H1 (cell line): ENCODE measurements at regions not wholly inside any gene's neighbourhood (a gene's known extent, or its start where the extent isn't known, plus 50 kb on each side); places are given as distances from the start of the nearest gene placed in this dataset.
"Not testable (repeated sequence)": the region's sequence is repeated elsewhere in the genome, so short reads cannot be mapped to it uniquely, and the experiment has no call there.

Experiments used
- CTCF ChIA-PET: fragments of 300-600 bp; sonication (Branson Sonifier 250); formaldehyde crosslinking; loops from one replicate; lab custom pipeline; 2021; ENCODE audit not compliant: partially characterized antibody; lab: Charles Lee
- POLR2A ChIA-PET: fragments of 300-600 bp; sonication (Branson Sonifier 250); formaldehyde crosslinking; loops from one replicate; lab custom pipeline; 2021; ENCODE audit warnings: inconsistent platforms; ENCODE audit not compliant: partially characterized antibody; lab: Charles Lee
- DNase-seq, 2 experiments: peaks; one replicate each; pipeline versions ENCODE4 v3.0.0 to v3.0.0-alpha.2; 2010 to 2022; ENCODE audit warnings: low spot score in 2 of 2, low read depth in 1 of 2, mixed read lengths in 1 of 2
- FAIRE-seq: peaks from 2 replicates; lab custom pipeline; 2011; peaks lifted over from hg19 to GRCh38; lab: Jason Lieb, UNC
- H2AFZ ChIP-seq: 2 replicates; pipeline ENCODE4 v1.8.1; 2012; ENCODE audit warnings: low read length, inconsistent platforms
- H2AK5ac ChIP-seq: 2 replicates; pipeline ENCODE4 v1.6.1; 2013; ENCODE audit warnings: low read depth, low read length
- H2BK120ac ChIP-seq: replicated peaks from 2 replicates; pipeline ENCODE3; 2013; ENCODE audit warnings: low read depth, low read length, inconsistent platforms
- H2BK12ac ChIP-seq: 2 replicates; pipeline ENCODE4 v1.6.1; 2013; ENCODE audit warnings: low read depth, low read length
- H2BK15ac ChIP-seq: 2 replicates; pipeline ENCODE4 v1.6.1; 2013; ENCODE audit warnings: low read length
- H2BK20ac ChIP-seq: 2 replicates; pipeline ENCODE4 v1.6.1; 2013; ENCODE audit warnings: low read length
- H2BK5ac ChIP-seq: 2 replicates; pipeline ENCODE4 v1.6.1; 2013; ENCODE audit warnings: low read depth, low read length
- H3K14ac ChIP-seq: 2 replicates; pipeline ENCODE4 v1.6.1; 2013; ENCODE audit warnings: inconsistent platforms; ENCODE audit not compliant: insufficient read length
- H3K18ac ChIP-seq: 2 replicates; pipeline ENCODE4 v1.6.1; 2013; ENCODE audit warnings: low read length; ENCODE audit errors: extremely low read depth
- H3K23ac ChIP-seq: 2 replicates; pipeline ENCODE4 v1.6.1; 2013; ENCODE audit warnings: inconsistent platforms; ENCODE audit not compliant: insufficient read length
- H3K23me2 ChIP-seq: 2 replicates; pipeline ENCODE4 v1.6.1; 2013; ENCODE audit warnings: low read depth, low read length
- H3K27ac ChIP-seq: 2 replicates; pipeline ENCODE4 v1.6.1; 2011; ENCODE audit warnings: low read depth, low read length, inconsistent platforms
- H3K27me3 ChIP-seq, 4 experiments: replicated peaks in 1 of 4; 1 replicate in 1 of 4; 2 replicates in 3 of 4; pipeline versions ENCODE4 v1.6.1 to v1.8.1; 2011 to 2013; ENCODE audit warnings: low read length in 3 of 4, mild to moderate bottlenecking in 3 of 4, inconsistent platforms in 2 of 4, mixed read lengths in 2 of 4, moderate library complexity in 1 of 4; ENCODE audit not compliant: control insufficient read depth in 3 of 4, insufficient read depth in 3 of 4; ENCODE audit errors: extremely low read depth in 1 of 4
- H3K36me3 ChIP-seq, 4 experiments: 2 replicates each; pipeline versions ENCODE4 v1.6.1 to v1.8.1; 2011 to 2013; ENCODE audit warnings: mild to moderate bottlenecking in 4 of 4, low read length in 3 of 4, moderate library complexity in 2 of 4, control low read depth in 1 of 4, inconsistent platforms in 1 of 4; ENCODE audit not compliant: insufficient read depth in 4 of 4, control insufficient read depth in 2 of 4
- H3K4ac ChIP-seq: replicated peaks from 2 replicates; pipeline ENCODE3; 2013; ENCODE audit warnings: low read length, low read depth, mixed read lengths, inconsistent platforms; ENCODE audit not compliant: insufficient read length
- H3K4me1 ChIP-seq, 4 experiments: replicated peaks in 1 of 4; 1 replicate in 1 of 4; 2 replicates in 3 of 4; pipeline versions ENCODE4 v1.6.1 to v1.8.1; 2011 to 2013; ENCODE audit warnings: low read length in 3 of 4, inconsistent platforms in 2 of 4, mixed read lengths in 1 of 4; ENCODE audit not compliant: insufficient read depth in 4 of 4, control insufficient read depth in 3 of 4
- H3K4me2 ChIP-seq, 2 experiments: 2 replicates each; pipeline versions ENCODE4 v1.6.1 to v1.8.1; 2011 to 2013; ENCODE audit warnings: low read depth in 2 of 2, low read length in 2 of 2, control low read depth in 1 of 2, inconsistent platforms in 1 of 2, mild to moderate bottlenecking in 1 of 2; ENCODE audit not compliant: insufficient read depth in 1 of 2
- H3K4me3 ChIP-seq, 4 experiments: fragments of 200-600, 300-600 bp in 1 of 4; sonication (generic), shearing (Covaris generic), sonication (Bioruptor Twin) in 1 of 4; 2 replicates each; pipeline versions ENCODE4 v1.5.1 to v1.8.1; 2011 to 2016; ENCODE audit warnings: low read length in 4 of 4, low read depth in 3 of 4, control low read depth in 2 of 4, inconsistent platforms in 2 of 4, mild to moderate bottlenecking in 2 of 4, mixed read lengths in 1 of 4, moderate library complexity in 1 of 4; ENCODE audit not compliant: insufficient read depth in 2 of 4; ENCODE audit errors: extremely low read depth in 1 of 4
- H3K56ac ChIP-seq: replicated peaks from 2 replicates; pipeline ENCODE3; 2013; ENCODE audit warnings: low read depth, mild to moderate bottlenecking, mixed read lengths, low read length, inconsistent platforms; ENCODE audit not compliant: insufficient read length
- H3K79me1 ChIP-seq: 2 replicates; pipeline ENCODE4 v1.6.1; 2013; ENCODE audit warnings: low read depth, low read length, control low read depth
- H3K79me2 ChIP-seq, 2 experiments: 2 replicates each; pipeline versions ENCODE4 v1.6.1 to v1.8.1; 2012 to 2013; ENCODE audit warnings: low read length in 2 of 2, mild to moderate bottlenecking in 2 of 2, inconsistent platforms in 1 of 2; ENCODE audit not compliant: insufficient read depth in 2 of 2, control insufficient read depth in 1 of 2
- H3K9ac ChIP-seq, 4 experiments: replicated peaks in 1 of 4; 1 replicate in 1 of 4; 2 replicates in 3 of 4; pipeline versions ENCODE4 v1.6.1 to v1.8.1; 2011 to 2013; ENCODE audit warnings: low read depth in 3 of 4, low read length in 3 of 4, control low read depth in 2 of 4, mild to moderate bottlenecking in 2 of 4, moderate library complexity in 2 of 4, inconsistent platforms in 1 of 4; ENCODE audit errors: extremely low read depth in 1 of 4
- H3K9me3 ChIP-seq, 2 experiments: 2 replicates each; pipeline versions ENCODE4 v1.6.1 to v1.8.1; 2012 to 2013; ENCODE audit warnings: mild to moderate bottlenecking in 2 of 2, moderate library complexity in 2 of 2, control low read depth in 1 of 2, inconsistent platforms in 1 of 2, low read depth in 1 of 2, low read length in 1 of 2, mixed read lengths in 1 of 2; ENCODE audit not compliant: insufficient read depth in 2 of 2
- H4K20me1 ChIP-seq, 2 experiments: replicated peaks in 1 of 2; 2 replicates each; pipeline versions ENCODE3 to v1.8.1; 2011 to 2013; ENCODE audit warnings: inconsistent platforms in 2 of 2, low read length in 2 of 2, mild to moderate bottlenecking in 1 of 2; ENCODE audit not compliant: insufficient read depth in 2 of 2, control insufficient read depth in 1 of 2
- H4K5ac ChIP-seq: 2 replicates; pipeline ENCODE4 v1.6.1; 2013; ENCODE audit warnings: low read length, low read depth, mixed read lengths, inconsistent platforms; ENCODE audit not compliant: insufficient read length
- H4K8ac ChIP-seq: 2 replicates; pipeline ENCODE4 v1.8.0; 2013; ENCODE audit warnings: mild to moderate bottlenecking, moderate library complexity, low read length, inconsistent platforms; ENCODE audit not compliant: insufficient read depth; ENCODE audit errors: extremely low read depth
- H4K91ac ChIP-seq: replicated peaks from 2 replicates; pipeline ENCODE3; 2013; ENCODE audit warnings: low read length, mixed read lengths, inconsistent platforms; ENCODE audit not compliant: insufficient read length
- WGBS, 2 experiments: shearing (Covaris generic) in 1 of 2; methylation state at CpG; one replicate each; pipeline versions ENCODE4 v1.1.6 to v1.1.7; 2013 to 2015; ENCODE audit warnings: low lambda C conversion rate in 2 of 2, mixed read lengths in 2 of 2, inconsistent platforms in 1 of 2, low coverage in 1 of 2, missing lambda C conversion rate in 1 of 2; ENCODE audit not compliant: insufficient replicate concordance in 2 of 2, insufficient coverage in 1 of 2, insufficient read length in 1 of 2; ENCODE audit errors: extremely low coverage in 1 of 2, missing lambda C conversion rate in 1 of 2; 5-methylcytosine and 5-hydroxymethylcytosine counted together

- not testable (repeated sequence) for H3K4ac ChIP-seq, H4K5ac ChIP-seq, H4K8ac ChIP-seq, H2BK20ac ChIP-seq, H3K27ac ChIP-seq, H3K79me1 ChIP-seq, H3K23me2 ChIP-seq, FAIRE-seq, H3K23ac ChIP-seq, H2BK5ac ChIP-seq, H3K14ac ChIP-seq, H3K9me3 ChIP-seq, H2BK15ac ChIP-seq, H3K18ac ChIP-seq, H3K4me2 ChIP-seq, H3K9ac ChIP-seq, H4K91ac ChIP-seq, H3K36me3 ChIP-seq, H3K27me3 ChIP-seq, H2AFZ ChIP-seq, DNase-seq, H3K79me2 ChIP-seq, H3K4me3 ChIP-seq, H3K4me1 ChIP-seq, H3K56ac ChIP-seq, H2AK5ac ChIP-seq, H2BK12ac ChIP-seq, H2BK120ac ChIP-seq, H4K20me1 ChIP-seq
- WGBS, 2 experiments, result 92% methylated on average over 10 of the region's 11 CpGs; no CpG with 5 or more reads in 1 of the 2 experiments
- CTCF ChIA-PET, result interaction anchor here (0.6 kb wide), 1 partner anchor 289 kb away, joined by 3 read pairs; no protein-coding TSS in a partner anchor
- POLR2A ChIA-PET, result interaction anchor here (0.7 kb wide), 1 partner anchor 29 kb away, joined by 3 read pairs; no protein-coding TSS in a partner anchor
These were observed 55.4 kb upstream of the USP3 start for GRCh38 chr15:63448872-63449555.
